ENCODE measurements at regions not wholly inside any gene's neighbourhood (a gene's known extent, or its start where the extent isn't known, plus 50 kb on each side); places are given as distances from the start of the nearest gene placed in this dataset.
A peak's percentile ranks its signal among the peaks of the same experiment; 100 is the strongest.
"Not testable (repeated sequence)": the region's sequence is repeated elsewhere in the genome, so short reads cannot be mapped to it uniquely, and the experiment has no call there.

- DNase-seq = no peak
These were observed 126.4 kb downstream of the USP22 start for GRCh38 chr17:20916383-20916782.

- not testable (repeated sequence) for DNase-seq
These were observed 125.1 kb downstream of the USP22 start for GRCh38 chr17:20917610-20918306.

GRCh38 chr17:20920095-20920814 is 122.6 kb downstream of the USP22 start:
- DNase-seq = no peak

- no peak for DNase-seq
These were observed 122.0 kb downstream of the USP22 start for GRCh38 chr17:20920815-20921199.

GRCh38 chr17:20922128-20922670 is 120.6 kb downstream of the USP22 start:
- DNase-seq = no peak

GRCh38 chr17:20924306-20924705 is 118.5 kb downstream of the USP22 start:
- DNase-seq = no peak

GRCh38 chr17:20925091-20925490 is 117.7 kb downstream of the USP22 start:
- no peak for DNase-seq

GRCh38 chr17:20925954-20926353 is 116.9 kb downstream of the USP22 start:
- DNase-seq = no peak

GRCh38 chr17:20926532-20926931 is 116.3 kb downstream of the USP22 start:
- DNase-seq = no peak

- no peak for DNase-seq
These were observed 115.4 kb downstream of the USP22 start for GRCh38 chr17:20927308-20927977.

- DNase-seq = no peak
These were observed 113.5 kb downstream of the USP22 start for GRCh38 chr17:20929334-20929733.

- no peak for DNase-seq
These were observed 112.6 kb downstream of the USP22 start for GRCh38 chr17:20930081-20930760.

GRCh38 chr17:20933040-20933439 is 109.8 kb downstream of the USP22 start:
- not testable (repeated sequence) for DNase-seq

GRCh38 chr17:20934288-20934687 is 108.5 kb downstream of the USP22 start:
- DNase-seq = no peak

- DNase-seq = no peak
These were observed 107.1 kb downstream of the USP22 start for GRCh38 chr17:20935740-20936139.

- DNase-seq = no peak
These were observed 104.6 kb downstream of the USP22 start for GRCh38 chr17:20938244-20938643.

GRCh38 chr17:20938988-20939615 is 103.7 kb downstream of the USP22 start:
- no peak for DNase-seq

GRCh38 chr17:20941872-20942271 is 100.9 kb downstream of the USP22 start:
- no peak for DNase-seq

- peak; percentile 42 for DNase-seq
These were observed 98.6 kb downstream of the USP22 start for GRCh38 chr17:20944014-20944865.

GRCh38 chr17:20947708-20948107 is 95.1 kb downstream of the USP22 start:
- not testable (repeated sequence) for DNase-seq

GRCh38 chr17:20948984-20949777 is 93.6 kb downstream of the USP22 start:
- DNase-seq = no peak
